GM08714 (cell line): ENCODE measurements at regions not wholly inside any gene's neighbourhood (a gene's known extent, or its start where the extent isn't known, plus 50 kb on each side); places are given as distances from the start of the nearest gene placed in this dataset.
"Not testable (repeated sequence)": the region's sequence is repeated elsewhere in the genome, so short reads cannot be mapped to it uniquely, and the experiment has no call there.

Experiments used
- H3K4me3 ChIP-seq: fragments of 200-500 bp; sonication (Bioruptor generic); 2 replicates; pipeline ENCODE4 v1.5.1; 2014; ENCODE audit warnings: mild to moderate bottlenecking, low read length, inconsistent platforms
- ZNF274 ChIP-seq: IDR thresholded peaks from 2 replicates; pipeline ENCODE4 v1.6.1; 2012; ENCODE audit warnings: mild to moderate bottlenecking, low read depth, low read length

DNA sequence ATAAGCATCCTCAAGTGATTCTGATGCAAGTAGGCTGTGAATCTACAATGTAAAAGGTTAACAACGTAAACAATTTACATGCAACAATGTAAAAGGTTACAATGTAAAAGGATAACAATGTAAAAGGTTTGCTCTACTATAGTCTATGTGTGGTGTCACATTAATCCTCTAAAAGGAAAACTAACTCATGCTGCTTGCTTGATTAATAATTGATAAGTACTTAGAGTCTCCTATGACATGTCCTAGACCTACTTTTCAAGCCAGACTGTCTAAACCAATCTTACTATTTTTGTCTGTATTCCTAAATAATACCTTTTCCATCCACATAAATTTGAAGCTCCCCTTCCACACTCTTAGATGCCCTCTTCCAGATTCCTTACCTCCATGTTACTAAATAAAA lies 606.8 kb downstream of the LTN1 start:
- TF ChIP-seq ZNF274: no peak
- H3K4me3 ChIP-seq: no peak overlapping the region

DNA sequence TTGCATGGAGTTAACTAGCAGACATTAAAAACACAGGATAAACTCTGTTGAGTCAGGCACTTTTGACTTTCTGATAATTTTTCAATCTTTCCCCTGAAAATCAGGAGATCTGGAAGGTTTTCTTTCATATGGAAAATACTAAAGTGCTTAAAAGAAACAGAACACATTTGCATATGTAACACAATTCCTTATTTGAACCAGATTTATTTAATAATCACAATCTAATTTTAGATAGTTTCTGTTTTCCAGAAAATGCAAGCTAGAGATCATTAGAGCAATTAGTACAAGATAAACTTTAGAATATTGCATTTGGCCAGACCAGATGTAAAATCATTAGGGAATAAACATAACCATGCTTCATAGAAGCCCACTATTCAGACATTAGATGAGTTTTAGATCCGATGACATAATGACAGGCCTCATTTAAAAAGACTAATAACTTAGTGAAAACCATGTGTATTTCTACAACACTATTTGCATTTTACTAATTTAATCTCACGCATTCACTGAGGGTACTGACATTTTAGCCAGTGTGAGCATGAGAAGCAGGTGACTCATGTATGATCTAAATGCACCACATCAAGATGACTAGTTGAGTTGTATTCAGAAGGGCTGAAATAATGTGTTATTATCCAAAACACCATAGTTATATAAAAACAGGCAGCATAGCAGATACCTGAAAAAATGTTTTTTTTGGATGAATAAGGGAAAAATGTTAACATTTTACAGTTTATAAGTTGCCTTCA lies 611.5 kb downstream of the LTN1 start:
- not testable (repeated sequence) for H3K4me3 ChIP-seq

DNA sequence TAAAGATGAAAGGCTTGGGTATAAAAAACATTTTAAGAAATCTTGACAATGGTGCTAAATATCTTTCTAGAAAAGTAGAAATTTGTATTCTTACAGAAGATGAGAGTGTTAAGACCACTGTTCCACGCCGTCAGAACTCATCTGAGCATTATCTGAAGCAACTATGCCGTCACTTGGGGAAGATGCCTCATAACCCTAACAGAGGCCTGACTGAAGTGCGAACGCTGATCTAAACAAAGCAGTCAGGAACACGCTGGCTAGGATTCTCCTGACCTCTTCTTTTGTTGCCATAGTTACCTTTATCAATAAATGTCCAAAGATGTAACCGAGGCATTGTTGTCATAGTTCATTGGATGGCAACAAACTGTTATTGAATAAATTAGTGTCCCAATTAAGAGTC lies 612.4 kb downstream of the LTN1 start:
- no peak for TF ChIP-seq ZNF274

DNA sequence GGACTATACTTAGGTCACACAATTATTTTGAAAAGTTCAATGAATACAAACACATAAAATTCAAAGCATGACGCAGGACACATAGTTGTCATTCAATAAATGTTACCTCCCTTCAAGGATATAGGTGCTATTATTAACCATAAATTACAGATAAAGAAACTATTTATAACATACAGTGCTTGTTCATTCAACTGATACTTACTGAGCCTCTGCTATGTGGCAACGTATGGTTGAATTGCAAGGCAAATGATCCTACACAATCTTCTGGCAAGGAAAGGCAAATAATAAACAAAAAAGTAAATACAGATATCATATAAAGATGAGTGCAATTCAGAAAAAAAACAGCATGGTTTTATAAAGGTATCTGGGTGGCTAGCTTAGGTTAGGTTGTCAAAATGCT lies 614.7 kb downstream of the LTN1 start:
- TF ChIP-seq ZNF274: no peak

More for the DNA sequence above, 612.4 kb downstream of the LTN1 start:
- H3K4me3 ChIP-seq: no peak overlapping the region

DNA sequence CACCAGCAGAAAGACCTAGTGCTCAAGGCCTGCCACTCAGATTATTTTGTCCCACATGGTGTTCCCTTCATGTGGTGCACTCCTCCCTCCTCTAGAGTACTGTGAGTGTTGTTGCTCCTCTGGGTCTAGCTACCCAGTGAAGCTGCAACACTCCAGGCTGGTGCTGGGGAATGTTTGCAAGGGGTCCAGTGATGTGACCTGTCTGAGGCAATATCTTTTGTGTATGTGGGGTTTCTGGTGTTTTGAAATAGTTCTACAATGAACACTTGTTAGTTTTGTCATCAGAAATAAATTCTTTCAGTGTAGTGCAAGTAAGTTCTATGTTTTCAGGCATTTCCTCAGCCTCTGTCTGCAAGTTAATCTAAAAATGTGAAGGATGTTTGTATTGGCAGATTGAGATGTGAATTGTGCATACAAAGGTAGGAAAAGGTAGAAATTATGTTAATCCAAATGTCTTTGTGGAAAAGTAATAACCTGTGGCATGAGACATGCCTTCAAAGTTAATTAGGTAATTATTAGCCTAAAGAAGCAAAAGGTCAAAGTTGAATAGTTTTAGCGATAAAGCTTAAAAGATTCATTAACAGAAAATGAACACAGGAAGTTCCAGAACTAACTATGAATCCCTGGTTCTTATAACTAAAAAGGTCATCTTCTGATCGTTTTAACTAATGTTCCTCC lies 616.8 kb downstream of the LTN1 start:
- no peak for TF ChIP-seq ZNF274
- H3K4me3 ChIP-seq: no peak overlapping the region

More for the DNA sequence above, 614.7 kb downstream of the LTN1 start:
- no peak overlapping the region for H3K4me3 ChIP-seq

DNA sequence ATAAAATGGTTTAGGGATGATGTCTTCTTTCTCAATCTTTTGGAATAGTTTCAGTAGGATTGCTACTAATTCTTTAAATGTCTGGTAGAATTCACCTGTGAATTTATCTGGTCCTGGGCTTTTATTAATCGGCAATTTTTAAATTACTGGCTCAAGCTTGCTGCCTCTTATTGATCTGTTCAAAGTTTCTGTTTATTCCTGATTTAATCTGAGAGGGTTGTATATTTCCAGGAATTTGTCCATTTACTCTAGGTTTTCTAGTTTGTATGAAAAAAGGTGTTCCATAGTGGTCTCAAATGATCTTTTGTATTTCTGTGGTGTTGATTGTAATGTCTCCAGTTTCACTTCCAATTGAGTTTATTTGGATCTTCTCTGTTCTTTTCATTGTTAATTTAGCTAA lies 617.8 kb downstream of the LTN1 start:
- TF ChIP-seq ZNF274: no peak
- no peak overlapping the region for H3K4me3 ChIP-seq

DNA sequence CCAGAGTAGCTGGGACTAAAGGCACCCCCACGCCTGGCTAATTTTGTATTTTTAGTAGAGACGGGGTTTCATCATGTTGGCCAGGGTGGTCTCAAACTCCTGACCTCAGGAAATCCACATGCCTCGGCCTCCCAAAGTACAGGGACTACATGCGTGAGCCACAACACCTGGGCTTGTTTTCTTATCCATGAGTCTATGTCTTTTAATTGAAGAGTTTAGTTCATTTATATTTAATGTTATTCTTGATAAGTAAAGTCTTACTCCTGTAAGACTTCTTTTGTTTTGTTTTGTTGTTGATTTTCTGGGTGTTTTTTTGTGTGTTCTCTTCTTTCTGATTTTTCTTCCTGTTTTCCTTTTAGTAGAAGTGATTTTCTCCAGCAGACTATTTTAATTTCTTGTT lies 621.0 kb downstream of the LTN1 start:
- no peak overlapping the region for H3K4me3 ChIP-seq
- TF ChIP-seq ZNF274: no peak

DNA sequence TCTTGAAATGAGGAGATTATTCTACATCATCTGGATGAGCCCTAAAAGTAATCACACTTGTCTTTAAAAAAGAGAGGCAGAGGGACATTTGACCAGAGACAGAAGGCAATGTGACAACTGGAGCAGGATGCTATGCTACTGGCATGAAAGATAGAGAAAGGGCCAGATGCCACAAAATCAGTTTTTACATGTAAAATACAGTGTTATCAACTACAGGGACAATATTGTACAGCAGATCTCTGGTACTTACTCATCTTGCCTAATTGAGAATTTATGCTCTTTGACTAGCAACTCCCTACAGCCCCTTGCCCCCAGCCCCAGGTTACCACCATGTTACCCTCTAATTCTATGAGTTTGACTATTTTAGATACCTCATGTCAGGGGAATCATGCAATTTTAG lies 633.4 kb downstream of the LTN1 start:
- no peak overlapping the region for H3K4me3 ChIP-seq
- no peak for TF ChIP-seq ZNF274

DNA sequence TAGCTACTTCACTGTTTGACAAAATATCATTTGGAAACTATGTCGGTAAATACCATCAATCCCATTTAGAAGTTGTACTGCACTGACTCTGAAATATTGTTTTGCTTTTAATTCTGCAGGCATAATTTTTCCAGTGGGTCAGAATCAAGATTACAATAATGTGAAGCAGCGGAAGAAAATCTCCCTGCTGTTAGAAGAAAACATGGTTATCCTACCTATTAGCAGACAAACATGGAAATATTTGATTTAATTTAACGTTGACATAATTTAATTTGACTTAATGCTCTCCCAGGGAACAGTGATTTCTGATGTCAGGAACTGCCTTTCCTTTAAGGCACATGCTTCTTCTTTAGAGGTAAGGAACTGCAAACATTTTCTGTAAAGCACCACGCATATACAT lies 634.0 kb downstream of the LTN1 start:
- no peak overlapping the region for H3K4me3 ChIP-seq
- no peak for TF ChIP-seq ZNF274

DNA sequence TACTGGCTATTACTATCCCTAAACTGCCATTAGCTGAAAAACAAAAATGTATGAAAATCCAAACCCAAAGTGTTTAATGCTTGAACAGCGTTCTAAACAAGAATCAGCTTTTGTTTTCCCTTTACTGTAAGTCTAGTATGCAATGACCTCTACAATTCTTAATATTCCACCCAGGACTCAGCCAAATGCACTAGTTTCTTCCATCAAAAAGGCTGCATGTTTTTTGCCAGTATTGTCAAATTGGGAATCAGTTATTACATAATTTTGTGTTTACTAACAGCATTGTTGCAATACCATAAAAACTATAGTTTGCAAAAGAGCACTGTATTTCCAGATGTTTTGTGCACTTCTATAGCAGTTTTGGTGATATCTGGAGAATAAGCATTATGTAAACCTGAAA lies 634.5 kb downstream of the LTN1 start:
- TF ChIP-seq ZNF274: no peak
- H3K4me3 ChIP-seq: no peak overlapping the region

DNA sequence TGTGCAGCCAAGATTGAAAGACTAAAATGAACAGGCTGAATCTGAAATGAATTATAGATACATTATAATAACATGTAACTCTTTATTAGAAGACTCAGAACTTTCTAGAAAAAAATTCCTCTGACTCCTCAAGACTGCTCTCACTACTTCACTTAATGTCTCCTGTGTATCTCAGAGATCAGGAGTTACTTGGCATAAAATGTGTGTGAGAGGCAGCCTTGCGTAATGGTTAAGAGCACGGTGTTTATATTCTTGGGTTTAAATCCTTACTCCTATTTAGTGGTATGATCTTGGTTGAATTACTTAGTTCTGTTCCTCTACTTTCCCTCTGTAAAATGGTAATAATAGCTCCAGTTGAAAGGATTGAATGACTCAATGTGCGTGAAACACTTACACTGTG lies 634.9 kb downstream of the LTN1 start:
- H3K4me3 ChIP-seq: no peak overlapping the region
- no peak for TF ChIP-seq ZNF274

DNA sequence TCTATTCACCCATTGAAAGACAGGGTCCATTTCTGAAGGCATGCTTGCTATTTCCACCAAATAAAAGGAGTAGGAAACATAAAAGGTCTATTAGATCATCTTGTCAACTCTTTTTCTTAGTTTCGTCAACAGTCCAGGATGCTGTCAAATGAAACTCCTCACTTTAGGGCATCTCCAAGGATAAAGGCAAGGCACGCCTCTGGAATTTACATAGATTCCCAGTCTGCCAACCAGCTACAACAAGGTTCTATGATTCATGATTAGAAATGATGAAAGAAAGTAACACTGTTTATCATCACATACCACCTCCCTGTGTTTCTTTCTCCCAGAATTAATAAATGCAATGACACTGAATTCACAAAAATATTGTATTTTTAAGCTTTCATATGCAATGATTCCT lies 636.3 kb downstream of the LTN1 start:
- TF ChIP-seq ZNF274: no peak
- no peak overlapping the region for H3K4me3 ChIP-seq

DNA sequence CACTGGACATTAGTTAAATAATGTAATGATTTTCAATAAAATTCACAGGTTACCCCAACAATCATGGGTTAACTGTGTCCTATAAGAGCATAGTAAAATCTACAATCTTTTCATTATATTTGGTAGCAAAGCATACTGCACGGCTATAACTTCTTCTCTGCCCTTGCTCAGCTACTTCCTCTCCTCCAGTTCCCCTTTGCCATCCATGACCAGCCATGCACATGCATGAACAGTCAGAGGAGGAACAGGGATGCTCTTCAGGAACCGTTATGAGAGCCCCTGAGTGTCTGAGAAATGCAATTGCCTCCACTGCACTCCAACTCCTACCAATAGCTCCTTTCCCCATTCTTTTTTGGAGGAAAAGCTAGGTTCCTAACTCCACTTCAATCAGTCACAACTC lies 646.7 kb downstream of the LTN1 start:
- no peak for TF ChIP-seq ZNF274
- no peak overlapping the region for H3K4me3 ChIP-seq

DNA sequence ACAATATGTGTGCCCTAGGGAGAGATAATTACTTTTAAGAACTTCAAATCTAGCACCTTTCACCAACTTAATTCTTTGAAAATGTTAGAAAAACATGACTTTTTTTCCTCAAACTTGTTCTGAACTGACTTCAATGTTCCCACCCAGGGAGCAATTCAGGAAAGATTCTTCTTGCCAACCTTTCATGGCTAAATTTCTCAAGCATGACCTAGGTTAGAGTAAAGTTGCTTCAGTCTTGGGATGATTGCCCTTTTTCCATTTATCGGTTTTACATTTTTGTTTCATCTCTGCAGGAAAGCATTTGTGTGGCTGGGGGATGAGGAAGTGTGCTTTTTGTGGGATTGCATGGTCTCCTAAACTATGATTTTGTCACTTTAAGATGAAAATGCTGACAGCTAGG lies 647.7 kb downstream of the LTN1 start:
- TF ChIP-seq ZNF274: no peak
- no peak overlapping the region for H3K4me3 ChIP-seq

DNA sequence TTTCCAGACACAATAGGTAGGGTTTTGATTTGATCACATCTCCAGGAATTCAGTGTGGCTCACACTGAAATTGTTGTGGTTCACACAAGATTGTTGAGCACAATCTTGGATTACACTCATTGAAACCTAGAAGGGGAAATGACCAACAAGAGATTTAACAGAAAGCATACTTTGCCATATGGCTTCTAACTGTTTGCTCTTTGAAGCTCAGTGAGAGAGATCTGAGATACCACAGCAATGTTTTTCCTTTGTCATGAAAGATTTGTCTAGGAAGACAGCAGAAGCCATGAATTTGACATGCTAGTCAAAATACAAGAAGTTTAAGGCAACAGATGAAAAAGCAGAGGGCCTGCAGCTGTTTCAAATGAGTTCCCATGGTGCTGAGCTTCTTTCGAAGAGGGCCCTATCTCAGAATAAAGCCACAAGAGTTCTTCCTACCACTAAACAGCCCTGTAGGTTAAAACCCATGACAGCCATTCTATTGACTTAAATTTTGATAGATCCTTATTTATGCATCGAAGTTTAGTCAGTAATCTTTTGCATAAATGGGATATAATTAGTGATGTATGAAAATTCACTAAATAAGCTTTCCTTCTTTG lies 650.4 kb downstream of the LTN1 start:
- no peak for TF ChIP-seq ZNF274
- H3K4me3 ChIP-seq: no peak overlapping the region

DNA sequence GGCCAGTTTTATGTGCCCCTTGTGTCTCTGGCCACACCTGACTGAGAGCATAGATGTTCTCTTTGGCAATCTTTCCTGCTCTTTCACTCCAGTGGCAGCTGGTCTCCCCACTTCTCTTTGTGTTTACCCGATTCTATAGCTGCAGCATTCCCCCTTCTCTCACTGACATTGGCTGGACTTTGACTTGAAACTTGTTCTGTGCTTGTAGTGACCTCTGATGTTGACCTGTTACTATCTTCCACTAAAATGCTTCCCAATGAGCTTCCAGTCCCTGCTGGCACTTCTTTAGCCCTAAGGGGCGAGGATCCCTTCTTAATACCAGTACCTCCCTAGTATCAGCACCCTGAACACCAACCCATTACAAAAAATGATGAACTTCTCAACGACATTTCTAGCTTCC lies 653.3 kb downstream of the LTN1 start:
- no peak overlapping the region for H3K4me3 ChIP-seq
- TF ChIP-seq ZNF274: no peak
